ENCODE measurements at regions not wholly inside any gene's neighbourhood (a gene's known extent, or its start where the extent isn't known, plus 50 kb on each side); places are given as distances from the start of the nearest gene placed in this dataset.

DNA sequence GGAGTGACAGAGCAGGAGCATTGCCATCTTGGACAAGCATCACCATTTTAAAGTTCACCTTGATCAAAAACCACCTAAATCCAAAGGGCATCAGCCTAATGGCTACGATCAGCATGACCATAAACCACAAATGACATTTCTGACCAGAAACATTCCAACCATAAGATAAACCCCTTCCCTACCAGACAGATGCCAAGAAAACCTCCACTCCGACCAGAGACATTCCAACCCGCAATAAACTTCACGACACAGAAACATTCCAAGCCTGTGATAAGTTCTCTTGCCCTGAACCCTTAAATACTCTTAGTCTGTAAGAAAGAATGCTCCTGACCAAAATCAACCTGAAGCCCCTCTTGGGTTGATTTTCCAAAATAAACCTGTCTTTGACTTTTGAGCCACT, 606.9 kb downstream of the POM121L12 start:
- intact Hi-C loops (cut with micrococcal nuclease; ENCODE audit: unreplicated experiment), result no loop called here
- H3K9me3 Mint-ChIP-seq (ENCODE audit: low read depth, unreplicated experiment), result peaks cover 14% of the 10 kb centered on the region
- no peak overlapping the region for H3K27ac Mint-ChIP-seq (ENCODE audit: unreplicated experiment)
- no peaks in the 10 kb centered on the region for H3K27me3 Mint-ChIP-seq (ENCODE audit: unreplicated experiment)
- H3K36me3 Mint-ChIP-seq (ENCODE audit: insufficient read depth, unreplicated experiment), result no peaks in the 10 kb centered on the region
- no peak for TF ChIP-seq CTCF (IDR thresholded peaks at IDR 0.05; ENCODE audit: unreplicated experiment)
- H3K4me3 Mint-ChIP-seq (ENCODE audit: low read depth, unreplicated experiment), result no peak overlapping the region
- DNase-seq, result no peak
- CTCF ChIA-PET, result no interaction called here
- H3K4me1 Mint-ChIP-seq (ENCODE audit: low read depth, unreplicated experiment), result no peaks in the 10 kb centered on the region
- BruUV-seq (replicated peaks), result no TSS peak

GRCh38 chr7:53642866-53643265, 607.4 kb downstream of the POM121L12 start:
- H3K4me3 Mint-ChIP-seq (ENCODE audit: low read depth, unreplicated experiment), result no peak overlapping the region
- BruUV-seq (replicated peaks), result no TSS peak
- intact Hi-C loops (cut with micrococcal nuclease; ENCODE audit: unreplicated experiment), result no loop called here
- TF ChIP-seq CTCF (IDR thresholded peaks at IDR 0.05; ENCODE audit: unreplicated experiment), result no peak
- H3K36me3 Mint-ChIP-seq (ENCODE audit: insufficient read depth, unreplicated experiment), result no peaks in the 10 kb centered on the region
- DNase-seq, result no peak
- H3K27me3 Mint-ChIP-seq (ENCODE audit: unreplicated experiment), result no peaks in the 10 kb centered on the region
- H3K27ac Mint-ChIP-seq (ENCODE audit: unreplicated experiment), result no peak overlapping the region
- H3K4me1 Mint-ChIP-seq (ENCODE audit: low read depth, unreplicated experiment), result no peaks in the 10 kb centered on the region
- H3K9me3 Mint-ChIP-seq (ENCODE audit: low read depth, unreplicated experiment), result peaks cover 13% of the 10 kb centered on the region
- CTCF ChIA-PET, result no interaction called here

- H3K27me3 Mint-ChIP-seq (ENCODE audit: unreplicated experiment), result no peaks in the 10 kb centered on the region
- H3K9me3 Mint-ChIP-seq (ENCODE audit: low read depth, unreplicated experiment), result peaks cover 15% of the 10 kb centered on the region
- H3K4me3 Mint-ChIP-seq (ENCODE audit: low read depth, unreplicated experiment), result no peak overlapping the region
- no TSS peak for BruUV-seq (replicated peaks)
- no peak for DNase-seq
- no peaks in the 10 kb centered on the region for H3K36me3 Mint-ChIP-seq (ENCODE audit: insufficient read depth, unreplicated experiment)
- intact Hi-C loops (cut with micrococcal nuclease; ENCODE audit: unreplicated experiment), result no loop called here
- H3K27ac Mint-ChIP-seq (ENCODE audit: unreplicated experiment), result no peak overlapping the region
- TF ChIP-seq CTCF (IDR thresholded peaks at IDR 0.05; ENCODE audit: unreplicated experiment), result no peak
- CTCF ChIA-PET, result no interaction called here
- no peaks in the 10 kb centered on the region for H3K4me1 Mint-ChIP-seq (ENCODE audit: low read depth, unreplicated experiment)
Measured at GRCh38 chr7:53656881-53657280, 621.4 kb downstream of the POM121L12 start.

- BruUV-seq (replicated peaks), result no TSS peak
- H3K36me3 Mint-ChIP-seq (ENCODE audit: insufficient read depth, unreplicated experiment), result no peaks in the 10 kb centered on the region
- no peak overlapping the region for H3K27ac Mint-ChIP-seq (ENCODE audit: unreplicated experiment)
- intact Hi-C loops (cut with micrococcal nuclease; ENCODE audit: unreplicated experiment), result no loop called here
- CTCF ChIA-PET, result no interaction called here
- no peak for TF ChIP-seq CTCF (IDR thresholded peaks at IDR 0.05; ENCODE audit: unreplicated experiment)
- no peaks in the 10 kb centered on the region for H3K27me3 Mint-ChIP-seq (ENCODE audit: unreplicated experiment)
- no peak for DNase-seq
- H3K4me1 Mint-ChIP-seq (ENCODE audit: low read depth, unreplicated experiment), result no peaks in the 10 kb centered on the region
- H3K4me3 Mint-ChIP-seq (ENCODE audit: low read depth, unreplicated experiment), result no peak overlapping the region
- peaks cover 15% of the 10 kb centered on the region for H3K9me3 Mint-ChIP-seq (ENCODE audit: low read depth, unreplicated experiment)
Measured at GRCh38 chr7:53657586-53657985, 622.2 kb downstream of the POM121L12 start.

GRCh38 chr7:53658951-53659350, 623.5 kb downstream of the POM121L12 start:
- no peak overlapping the region for H3K27ac Mint-ChIP-seq (ENCODE audit: unreplicated experiment)
- H3K36me3 Mint-ChIP-seq (ENCODE audit: insufficient read depth, unreplicated experiment), result no peaks in the 10 kb centered on the region
- no peak for TF ChIP-seq CTCF (IDR thresholded peaks at IDR 0.05; ENCODE audit: unreplicated experiment)
- CTCF ChIA-PET, result no interaction called here
- no peak overlapping the region for H3K4me3 Mint-ChIP-seq (ENCODE audit: low read depth, unreplicated experiment)
- H3K9me3 Mint-ChIP-seq (ENCODE audit: low read depth, unreplicated experiment), result peaks cover 14% of the 10 kb centered on the region
- BruUV-seq (replicated peaks), result no TSS peak
- no peaks in the 10 kb centered on the region for H3K4me1 Mint-ChIP-seq (ENCODE audit: low read depth, unreplicated experiment)
- intact Hi-C loops (cut with micrococcal nuclease; ENCODE audit: unreplicated experiment), result no loop called here
- no peaks in the 10 kb centered on the region for H3K27me3 Mint-ChIP-seq (ENCODE audit: unreplicated experiment)
- DNase-seq, result no peak
